GM19467 (cell line): ENCODE measurements at regions not wholly inside any gene's neighbourhood (a gene's known extent, or its start where the extent isn't known, plus 50 kb on each side); places are given as distances from the start of the nearest gene placed in this dataset.

ENCODE experiments used
- ATAC-seq: cut with Tn5 transposase; IDR thresholded peaks from one replicate; pipeline ENCODE4 v1.9.1; 2021; ENCODE audit warnings: mild to moderate bottlenecking, moderate library complexity; ENCODE audit not compliant: unreplicated experiment

- no peak for ATAC-seq
These were observed 376.5 kb upstream of the ZNF717 start for GRCh38 chr3:76161856-76162255.

- no peak for ATAC-seq
These were observed 386.3 kb upstream of the ZNF717 start for GRCh38 chr3:76171647-76172046.

DNA sequence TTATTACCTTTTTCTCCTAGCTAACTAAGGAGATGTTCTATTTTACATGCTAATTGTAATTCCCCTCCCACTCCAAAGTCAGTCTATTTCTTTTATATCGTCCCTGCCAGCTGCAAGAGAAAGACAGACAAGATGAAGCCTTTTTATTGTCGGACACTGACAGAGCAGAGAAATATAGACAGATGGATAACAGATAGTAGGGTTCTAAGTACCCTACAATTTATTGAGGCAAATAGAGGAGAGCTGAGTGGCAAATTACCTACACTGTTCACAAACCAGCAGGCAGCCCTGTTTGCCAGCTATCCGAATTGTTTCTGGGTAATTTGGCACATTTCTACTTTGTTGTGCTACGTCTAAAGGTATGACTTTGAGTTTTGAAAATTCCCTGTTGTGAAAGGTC, 392.3 kb upstream of the ZNF717 start:
- ATAC-seq, result no peak

DNA sequence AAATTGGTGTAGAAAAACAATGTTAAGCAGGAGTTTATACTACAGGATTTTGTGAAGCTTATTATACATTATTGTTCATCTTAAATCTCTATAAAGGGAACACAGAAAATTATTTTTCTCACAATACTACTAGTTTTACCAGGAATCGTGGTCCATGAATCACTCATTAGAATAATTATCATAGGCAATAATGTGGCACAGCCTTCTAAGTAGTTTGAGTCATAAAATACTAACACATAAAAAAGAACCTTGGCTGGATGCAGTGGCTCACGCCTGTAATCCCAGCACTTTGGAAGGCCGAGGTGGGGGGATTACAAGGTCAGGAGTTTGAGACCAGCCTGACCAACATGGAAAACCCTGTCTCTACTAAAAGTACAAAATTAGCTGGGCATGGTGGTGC, 393.1 kb upstream of the ZNF717 start:
- no peak for ATAC-seq

- no peak for ATAC-seq
These were observed 395.9 kb upstream of the ZNF717 start for GRCh38 chr3:76181213-76181612.

GRCh38 chr3:76198086-76198485, 412.7 kb upstream of the ZNF717 start:
- ATAC-seq, result no peak

GRCh38 chr3:76199382-76199781, 414.0 kb upstream of the ZNF717 start:
- no peak for ATAC-seq

DNA sequence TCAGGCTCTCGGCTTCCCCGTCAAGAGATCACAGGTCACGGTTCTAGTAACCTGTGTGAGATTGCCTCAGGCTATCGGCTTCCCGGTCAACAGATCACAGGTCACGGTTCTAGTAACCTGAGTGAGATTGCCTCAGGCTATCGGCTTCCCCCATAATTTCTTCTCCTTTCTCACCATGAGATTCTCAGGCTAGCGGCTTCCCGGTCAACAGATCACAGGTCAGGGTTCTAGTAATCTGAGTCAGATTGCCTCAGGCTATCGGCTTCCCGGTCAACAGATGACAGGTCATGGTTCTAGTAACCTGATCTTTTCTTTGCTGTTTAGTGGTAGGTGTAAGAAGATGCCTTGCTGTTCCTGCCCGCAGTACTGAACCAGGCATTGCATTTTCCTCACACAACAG, 418.2 kb upstream of the ZNF717 start:
- ATAC-seq, result no peak

DNA sequence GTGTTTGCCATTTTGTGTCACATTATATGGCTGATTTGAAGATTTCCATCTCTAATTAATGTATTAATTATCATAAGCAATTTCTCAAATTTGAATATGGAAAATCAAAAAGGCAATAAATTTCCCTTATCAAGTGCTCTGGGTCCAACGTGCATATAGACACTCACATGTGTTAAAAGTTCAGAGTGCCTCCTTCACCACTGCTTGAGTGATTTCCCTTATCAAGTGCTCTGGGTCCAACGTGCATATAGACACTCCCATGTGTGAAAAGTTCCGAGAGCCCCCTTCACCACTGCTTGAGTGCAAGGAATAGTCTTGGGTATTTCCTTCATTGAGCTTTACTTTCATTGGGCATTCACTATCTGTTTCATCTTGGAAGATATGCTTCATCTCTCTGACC, 421.0 kb upstream of the ZNF717 start:
- ATAC-seq, result no peak

DNA sequence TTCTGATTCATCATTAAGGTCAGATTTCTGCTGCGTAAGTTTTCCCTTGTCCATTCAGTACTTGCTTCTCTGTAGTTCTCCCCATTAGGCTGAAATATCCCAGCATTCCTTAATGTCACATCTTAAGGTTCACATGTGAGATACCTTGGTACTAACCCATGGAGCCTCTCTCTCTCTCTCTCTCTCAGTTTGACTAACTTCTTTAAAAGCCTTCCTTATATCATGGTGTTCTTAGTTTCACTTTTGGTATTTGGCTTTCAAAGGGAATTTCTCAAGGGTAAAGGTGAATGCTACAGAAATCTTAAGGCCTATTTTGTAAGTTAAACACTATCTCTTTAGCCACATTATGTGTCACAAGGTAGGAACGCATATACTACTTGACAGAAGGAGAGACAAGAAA, 427.3 kb upstream of the ZNF717 start:
- no peak for ATAC-seq

DNA sequence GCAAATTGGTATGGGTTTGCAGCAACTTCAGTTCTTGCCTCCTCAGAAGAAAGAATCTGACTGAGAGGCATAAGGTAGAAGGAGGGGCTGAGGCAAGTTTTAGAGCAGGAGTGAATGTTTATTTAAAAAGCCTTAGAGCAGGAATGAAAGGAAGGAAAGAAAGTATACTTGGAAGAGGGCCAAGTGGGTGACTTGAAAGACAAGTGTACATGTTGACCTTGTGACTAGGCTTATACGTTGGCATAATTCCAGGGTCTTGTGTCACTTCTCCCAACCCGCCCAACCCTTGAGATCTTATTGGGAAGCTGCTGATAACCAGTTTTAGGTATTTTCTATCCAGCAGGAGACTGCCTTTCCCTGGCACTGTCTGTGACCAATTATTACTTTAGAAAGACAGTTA, 436.9 kb upstream of the ZNF717 start:
- no peak for ATAC-seq

DNA sequence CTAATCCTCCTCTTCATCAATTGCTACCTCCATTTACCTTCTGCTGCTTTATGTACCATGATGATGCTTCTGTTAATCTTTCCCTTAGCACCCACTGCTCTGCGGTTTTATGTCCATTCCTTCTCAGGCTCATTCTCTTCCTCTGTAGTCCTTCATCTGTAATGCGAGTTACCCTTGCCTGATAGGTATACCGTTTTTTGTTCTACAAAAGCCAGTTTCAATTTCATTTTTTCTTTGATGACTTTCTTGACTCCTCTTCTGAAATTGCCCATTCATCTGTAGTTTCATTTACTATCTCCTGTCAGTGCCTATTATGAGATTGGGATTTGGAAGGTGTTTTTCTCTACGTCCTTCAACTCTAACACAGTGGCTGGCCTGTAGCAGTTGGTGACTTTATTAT, 445.9 kb upstream of the ZNF717 start:
- ATAC-seq, result no peak

GRCh38 chr3:76242886-76243753, 457.8 kb upstream of the ZNF717 start:
- no peak for ATAC-seq

- ATAC-seq, result no peak
These were observed 459.7 kb upstream of the ZNF717 start for GRCh38 chr3:76245073-76245472.

DNA sequence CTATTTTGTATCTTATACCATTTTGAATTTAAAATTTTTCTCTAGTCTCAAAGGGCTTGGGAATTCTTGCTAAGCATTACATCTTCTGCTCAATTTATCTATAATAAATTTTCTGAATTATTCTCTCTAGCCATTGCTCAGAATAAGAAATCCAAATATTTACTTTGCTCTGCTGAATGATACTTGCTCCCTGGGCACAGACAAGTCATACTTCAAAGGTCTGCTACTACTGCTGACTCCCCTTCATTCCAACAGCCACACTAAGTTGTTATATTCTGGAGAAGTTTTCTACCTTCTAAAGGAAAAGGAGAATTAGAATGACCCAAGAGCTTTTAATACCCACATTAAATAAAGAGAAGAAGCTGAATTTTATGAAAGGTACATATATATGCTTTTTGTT, 460.3 kb upstream of the ZNF717 start:
- ATAC-seq, result no peak

DNA sequence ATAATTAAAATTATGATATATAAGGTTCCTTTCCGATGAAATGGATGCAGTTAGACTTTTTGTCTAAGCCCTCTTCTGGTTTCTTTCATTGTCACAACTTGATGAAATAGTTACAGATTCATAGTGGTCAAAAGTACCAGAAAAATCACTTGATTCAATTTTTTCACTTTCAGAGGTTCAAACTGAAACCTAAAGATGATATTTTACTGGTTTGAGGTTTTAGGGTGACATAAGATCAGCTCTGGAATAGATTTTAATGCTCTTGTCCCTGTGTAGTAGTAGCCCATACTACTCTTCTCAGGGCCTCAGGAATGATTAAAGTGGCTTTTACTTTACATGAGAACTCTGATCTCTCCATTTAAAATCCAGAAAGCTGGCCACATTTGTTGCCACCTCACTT, 479.1 kb upstream of the ZNF717 start:
- ATAC-seq, result no peak

GRCh38 chr3:76264911-76265310, 479.6 kb upstream of the ZNF717 start:
- no peak for ATAC-seq

GRCh38 chr3:76266511-76266910, 481.2 kb upstream of the ZNF717 start:
- ATAC-seq, result no peak

DNA sequence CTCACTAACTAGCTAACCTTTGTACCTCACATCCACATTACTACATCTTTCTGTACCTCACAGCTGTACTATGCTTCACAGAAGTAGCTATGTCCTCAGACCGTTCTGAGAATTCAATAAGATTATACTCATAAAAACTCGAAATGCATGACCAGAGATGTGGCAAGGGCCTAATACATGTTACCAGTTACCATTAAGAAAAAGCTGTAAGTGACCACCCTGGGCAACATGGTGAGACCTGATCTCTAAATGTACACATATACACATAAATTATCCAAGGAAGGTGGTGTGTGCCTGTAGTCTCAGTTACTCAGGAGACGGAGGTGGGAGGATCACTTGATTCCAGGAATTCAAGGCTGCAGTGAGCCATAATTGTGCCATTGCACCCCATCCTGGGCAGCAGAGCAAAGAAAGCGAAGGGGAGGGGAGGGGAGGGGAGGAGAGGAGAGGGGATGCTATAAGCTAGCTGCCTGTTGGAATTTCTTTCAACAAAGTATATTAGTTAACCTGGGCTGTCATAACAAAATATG, 482.6 kb upstream of the ZNF717 start:
- no peak for ATAC-seq

DNA sequence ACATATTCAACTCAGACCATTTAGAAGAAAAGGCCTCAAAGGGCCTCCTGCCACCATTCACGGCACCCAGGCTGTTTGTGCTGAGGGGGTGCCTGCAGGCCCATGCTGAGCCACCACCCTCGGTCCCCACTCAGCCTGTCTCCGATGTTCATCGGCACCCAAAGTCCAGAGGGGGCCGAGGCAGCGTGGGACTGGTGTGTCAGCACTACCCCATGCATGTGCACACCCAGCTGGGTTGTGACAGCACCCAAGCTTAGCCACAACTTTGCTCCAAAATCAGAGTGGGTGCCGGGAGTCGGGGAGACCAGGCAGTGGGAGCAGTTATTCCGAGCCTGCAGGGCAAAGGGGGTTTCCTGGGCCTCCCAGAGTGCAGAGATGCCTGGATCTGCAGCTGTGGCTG, 508.5 kb upstream of the ZNF717 start:
- ATAC-seq, result no peak

DNA sequence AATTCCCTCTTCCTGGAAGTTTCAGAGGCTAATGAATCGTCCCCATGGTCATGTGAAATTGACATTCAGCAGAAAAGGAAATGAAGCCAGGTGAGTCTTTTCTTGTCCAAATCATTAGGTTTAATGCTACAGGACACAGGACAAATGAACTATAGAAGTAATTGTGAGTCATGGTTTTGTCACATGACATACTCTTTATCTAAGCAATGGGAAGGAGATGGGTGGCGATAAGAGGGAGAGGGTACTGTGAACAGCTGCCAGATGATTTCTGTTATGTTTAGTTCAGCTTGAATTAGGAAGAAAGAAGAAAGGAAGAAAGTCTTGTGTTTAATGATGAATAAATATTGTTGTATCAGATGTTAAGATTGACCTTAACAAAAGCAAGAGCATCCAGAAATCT, 515.4 kb upstream of the ZNF717 start:
- ATAC-seq, result no peak

GRCh38 chr3:76307556-76307955, 522.2 kb upstream of the ZNF717 start:
- ATAC-seq, result no peak

GRCh38 chr3:76308541-76308940, 523.2 kb upstream of the ZNF717 start:
- ATAC-seq, result no peak
